ENCODE measurements at regions not wholly inside any gene's neighbourhood (a gene's known extent, or its start where the extent isn't known, plus 50 kb on each side); places are given as distances from the start of the nearest gene placed in this dataset.

DNA sequence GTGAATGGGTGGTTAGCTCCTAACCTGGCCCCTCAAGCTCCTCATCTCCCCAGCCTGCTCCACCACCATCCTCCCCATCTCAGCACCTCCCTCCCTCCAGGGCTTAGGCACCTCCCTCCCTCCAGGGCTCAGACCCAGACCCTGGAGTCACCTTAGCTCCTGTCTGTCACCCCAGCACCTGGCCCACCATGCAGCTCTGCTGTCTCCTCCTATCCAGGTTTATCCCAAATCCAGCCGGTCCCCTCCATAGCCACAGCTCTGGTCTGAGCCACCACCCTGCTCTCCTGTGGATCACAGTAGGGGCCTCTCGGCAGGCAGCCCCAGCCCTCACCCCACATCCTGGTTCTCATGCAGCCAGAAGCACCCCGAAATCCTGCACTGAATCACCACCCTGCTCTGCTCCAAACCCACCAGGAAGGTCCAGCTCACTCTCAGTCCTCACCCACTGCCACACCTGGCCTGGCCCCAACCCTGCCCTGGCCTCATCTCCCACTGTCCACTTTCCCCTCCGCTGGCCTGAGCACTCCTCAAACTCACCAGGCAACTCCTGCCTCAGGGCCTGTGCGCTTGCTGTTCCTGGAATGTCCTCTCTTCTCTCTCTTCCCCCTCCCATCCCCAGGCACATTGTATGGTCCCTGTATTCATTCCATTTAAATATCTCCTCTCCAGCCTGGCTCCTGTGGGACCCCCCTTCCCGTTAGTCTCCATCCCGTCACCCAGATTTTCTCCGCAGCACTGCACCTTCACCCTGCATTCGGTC lies 62.6 kb downstream of the DIO3 start:
- ATAC-seq (no peak), DNase-seq (ENCODE audit: low read depth, low spot score) (no peak)
- Histone ChIP-seq H3K27me3 (ENCODE audit: control insufficient read depth, insufficient read depth, low read length) (no peaks in the 10 kb centered on the region), H3K9me3 (ENCODE audit: control insufficient read depth, insufficient read depth, low read depth, low read length) (no peaks in the 10 kb centered on the region), H3K4me3 (ENCODE audit: low read depth in 2 of 2, low read length in 2 of 2) (no peak overlapping the region), H3K27ac (ENCODE audit: low read length) (no peak overlapping the region), H3K4me1 (ENCODE audit: control insufficient read depth, insufficient read depth, low read length) (peaks cover 2% of the 10 kb centered on the region; the same call in 1 of the 2 replicates), H3K36me3 (ENCODE audit: control insufficient read depth, insufficient read depth, low read length) (no peaks in the 10 kb centered on the region)
- intact Hi-C loops (cut with micrococcal nuclease; ENCODE audit: unreplicated experiment) = no loop called here
- ChIA-PET CTCF (no interaction called here), POLR2A (no interaction called here)
- TF ChIP-seq POLR2AphosphoS5 (IDR thresholded peaks at IDR 0.05; ENCODE audit: low read depth, low read length) (no peak), TCF7L2 (IDR thresholded peaks at IDR 0.05; ENCODE audit: low read depth, low read length) (no peak), SIN3A (IDR thresholded peaks at IDR 0.05; ENCODE audit: borderline replicate concordance, insufficient read depth, low read depth, low read length) (no peak)
- TF ChIP-seq, protein P1, sequence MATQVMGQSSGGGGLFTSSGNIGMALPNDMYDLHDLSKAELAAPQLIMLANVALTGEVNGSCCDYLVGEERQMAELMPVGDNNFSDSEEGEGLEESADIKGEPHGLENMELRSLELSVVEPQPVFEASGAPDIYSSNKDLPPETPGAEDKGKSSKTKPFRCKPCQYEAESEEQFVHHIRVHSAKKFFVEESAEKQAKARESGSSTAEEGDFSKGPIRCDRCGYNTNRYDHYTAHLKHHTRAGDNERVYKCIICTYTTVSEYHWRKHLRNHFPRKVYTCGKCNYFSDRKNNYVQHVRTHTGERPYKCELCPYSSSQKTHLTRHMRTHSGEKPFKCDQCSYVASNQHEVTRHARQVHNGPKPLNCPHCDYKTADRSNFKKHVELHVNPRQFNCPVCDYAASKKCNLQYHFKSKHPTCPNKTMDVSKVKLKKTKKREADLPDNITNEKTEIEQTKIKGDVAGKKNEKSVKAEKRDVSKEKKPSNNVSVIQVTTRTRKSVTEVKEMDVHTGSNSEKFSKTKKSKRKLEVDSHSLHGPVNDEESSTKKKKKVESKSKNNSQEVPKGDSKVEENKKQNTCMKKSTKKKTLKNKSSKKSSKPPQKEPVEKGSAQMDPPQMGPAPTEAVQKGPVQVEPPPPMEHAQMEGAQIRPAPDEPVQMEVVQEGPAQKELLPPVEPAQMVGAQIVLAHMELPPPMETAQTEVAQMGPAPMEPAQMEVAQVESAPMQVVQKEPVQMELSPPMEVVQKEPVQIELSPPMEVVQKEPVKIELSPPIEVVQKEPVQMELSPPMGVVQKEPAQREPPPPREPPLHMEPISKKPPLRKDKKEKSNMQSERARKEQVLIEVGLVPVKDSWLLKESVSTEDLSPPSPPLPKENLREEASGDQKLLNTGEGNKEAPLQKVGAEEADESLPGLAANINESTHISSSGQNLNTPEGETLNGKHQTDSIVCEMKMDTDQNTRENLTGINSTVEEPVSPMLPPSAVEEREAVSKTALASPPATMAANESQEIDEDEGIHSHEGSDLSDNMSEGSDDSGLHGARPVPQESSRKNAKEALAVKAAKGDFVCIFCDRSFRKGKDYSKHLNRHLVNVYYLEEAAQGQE (IDR thresholded peaks at IDR 0.05; ENCODE audit: insufficient read depth in 1 of 2, low read depth in 2 of 2, low read length in 1 of 2) = no peak
- TF ChIP-seq, protein P2, sequence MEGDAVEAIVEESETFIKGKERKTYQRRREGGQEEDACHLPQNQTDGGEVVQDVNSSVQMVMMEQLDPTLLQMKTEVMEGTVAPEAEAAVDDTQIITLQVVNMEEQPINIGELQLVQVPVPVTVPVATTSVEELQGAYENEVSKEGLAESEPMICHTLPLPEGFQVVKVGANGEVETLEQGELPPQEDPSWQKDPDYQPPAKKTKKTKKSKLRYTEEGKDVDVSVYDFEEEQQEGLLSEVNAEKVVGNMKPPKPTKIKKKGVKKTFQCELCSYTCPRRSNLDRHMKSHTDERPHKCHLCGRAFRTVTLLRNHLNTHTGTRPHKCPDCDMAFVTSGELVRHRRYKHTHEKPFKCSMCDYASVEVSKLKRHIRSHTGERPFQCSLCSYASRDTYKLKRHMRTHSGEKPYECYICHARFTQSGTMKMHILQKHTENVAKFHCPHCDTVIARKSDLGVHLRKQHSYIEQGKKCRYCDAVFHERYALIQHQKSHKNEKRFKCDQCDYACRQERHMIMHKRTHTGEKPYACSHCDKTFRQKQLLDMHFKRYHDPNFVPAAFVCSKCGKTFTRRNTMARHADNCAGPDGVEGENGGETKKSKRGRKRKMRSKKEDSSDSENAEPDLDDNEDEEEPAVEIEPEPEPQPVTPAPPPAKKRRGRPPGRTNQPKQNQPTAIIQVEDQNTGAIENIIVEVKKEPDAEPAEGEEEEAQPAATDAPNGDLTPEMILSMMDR (IDR thresholded peaks at IDR 0.05) = no peak
- in situ Hi-C loops (cut with HindIII; ENCODE audit: low pct_unique_long_range_greater_than_20kb, low sequenced_read_pairs) = no loop called here
- no TSS peak for BruUV-seq (replicated peaks)

DNA sequence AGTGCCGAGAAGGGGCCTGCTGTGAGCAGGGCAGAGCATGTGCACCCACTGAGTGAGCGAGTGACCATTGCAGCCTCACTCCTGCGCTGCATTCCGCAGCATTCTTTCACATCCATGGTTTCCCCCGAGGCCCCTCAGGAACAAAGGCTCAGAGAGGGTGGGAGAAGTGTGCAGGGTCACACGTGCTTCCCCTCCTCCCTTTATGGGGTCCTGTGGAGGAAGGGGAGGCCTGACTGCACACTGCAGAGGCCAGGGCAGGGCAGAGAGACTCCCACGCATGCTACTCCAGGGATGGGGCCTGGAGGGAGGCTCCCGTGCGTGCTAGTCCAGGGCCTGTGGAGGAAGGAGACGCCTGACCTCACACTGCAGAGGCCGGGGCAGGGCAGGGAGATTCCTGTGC lies 63.2 kb downstream of the DIO3 start:
- no peak overlapping the region for H3K27ac ChIP-seq (ENCODE audit: low read length)
- TF ChIP-seq, protein P2 (IDR thresholded peaks at IDR 0.05) = no peak
- TF ChIP-seq POLR2AphosphoS5 (IDR thresholded peaks at IDR 0.05; ENCODE audit: low read depth, low read length) = no peak
- no peak for TF ChIP-seq SIN3A (IDR thresholded peaks at IDR 0.05; ENCODE audit: borderline replicate concordance, insufficient read depth, low read depth, low read length)
- TF ChIP-seq TCF7L2 (IDR thresholded peaks at IDR 0.05; ENCODE audit: low read depth, low read length) = no peak
- TF ChIP-seq, protein P1 (IDR thresholded peaks at IDR 0.05; ENCODE audit: insufficient read depth in 1 of 2, low read depth in 2 of 2, low read length in 1 of 2) = no peak
- H3K4me3 ChIP-seq (ENCODE audit: low read depth in 2 of 2, low read length in 2 of 2) = no peak overlapping the region
- no TSS peak for BruUV-seq (replicated peaks)
- H3K4me1 ChIP-seq (ENCODE audit: control insufficient read depth, insufficient read depth, low read length) = peaks cover 3% of the 10 kb centered on the region; the same call in 1 of the 2 replicates
- ATAC-seq (no peak), DNase-seq (ENCODE audit: low read depth, low spot score) (no peak)
- POLR2A ChIA-PET = no interaction called here
- H3K27me3 ChIP-seq (ENCODE audit: control insufficient read depth, insufficient read depth, low read length) = no peaks in the 10 kb centered on the region
- no peaks in the 10 kb centered on the region for H3K36me3 ChIP-seq (ENCODE audit: control insufficient read depth, insufficient read depth, low read length)
- CTCF ChIA-PET = no interaction called here
- in situ Hi-C loops (cut with HindIII; ENCODE audit: low pct_unique_long_range_greater_than_20kb, low sequenced_read_pairs) = no loop called here
- intact Hi-C loops (cut with micrococcal nuclease; ENCODE audit: unreplicated experiment) = no loop called here
- H3K9me3 ChIP-seq (ENCODE audit: control insufficient read depth, insufficient read depth, low read depth, low read length) = no peaks in the 10 kb centered on the region
